22Rv1 (cell line): ENCODE measurements at regions not wholly inside any gene's neighbourhood (a gene's known extent, or its start where the extent isn't known, plus 50 kb on each side); places are given as distances from the start of the nearest gene placed in this dataset.

Experiments used
- CTCF ChIP-seq: fragments of 450-650 bp; IDR thresholded peaks from 2 replicates; pipeline ENCODE4 v1.5.1; 2017; ENCODE audit warnings: mild to moderate bottlenecking
- ZFX ChIP-seq: fragments of 450-650 bp; IDR thresholded peaks from 2 replicates; pipeline ENCODE4 v1.6.1; 2017; ENCODE audit warnings: antibody characterized with exemption, borderline replicate concordance

GRCh38 chr14:37720131-37720530 is 124.7 kb downstream of the TTC6 start:
- TF ChIP-seq CTCF (no peak), ZFX (no peak)
